Umbilical cord (tissue), 1 donor: ENCODE measurements at regions not wholly inside any gene's neighbourhood (a gene's known extent, or its start where the extent isn't known, plus 50 kb on each side); places are given as distances from the start of the nearest gene placed in this dataset.
A peak's percentile ranks its signal among the peaks of the same experiment; 100 is the strongest.

Experiments used
- DNase-seq: peaks from one replicate; pipeline ENCODE4 v3.0.0-alpha.2; 2015; ENCODE audit warnings: low spot score

DNA sequence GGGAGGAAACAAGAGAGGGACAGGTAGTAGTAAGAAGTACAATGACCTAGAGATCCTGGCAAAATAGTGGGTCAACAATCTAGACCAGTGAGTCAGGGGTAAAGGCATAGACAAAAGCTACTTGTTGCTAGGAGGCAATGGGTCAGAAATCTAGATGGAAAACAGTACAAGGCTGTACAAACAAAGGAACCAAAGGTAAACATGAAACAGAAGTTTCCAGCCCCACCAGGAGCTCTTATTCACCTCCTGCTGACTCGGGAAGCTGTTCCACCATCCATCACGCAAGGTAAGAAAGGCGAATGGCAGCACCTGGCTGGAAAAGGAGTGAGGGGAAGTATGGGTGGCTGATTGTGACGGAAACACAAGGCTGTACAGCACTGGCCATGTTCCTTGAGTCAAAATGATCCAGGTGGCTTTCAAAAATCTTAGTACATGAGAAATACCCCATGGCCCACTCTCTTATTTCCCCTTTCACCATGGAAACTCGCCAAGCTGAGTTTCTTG lies 70.5 kb upstream of the RAI14 start:
- DNase-seq: no peak

DNA sequence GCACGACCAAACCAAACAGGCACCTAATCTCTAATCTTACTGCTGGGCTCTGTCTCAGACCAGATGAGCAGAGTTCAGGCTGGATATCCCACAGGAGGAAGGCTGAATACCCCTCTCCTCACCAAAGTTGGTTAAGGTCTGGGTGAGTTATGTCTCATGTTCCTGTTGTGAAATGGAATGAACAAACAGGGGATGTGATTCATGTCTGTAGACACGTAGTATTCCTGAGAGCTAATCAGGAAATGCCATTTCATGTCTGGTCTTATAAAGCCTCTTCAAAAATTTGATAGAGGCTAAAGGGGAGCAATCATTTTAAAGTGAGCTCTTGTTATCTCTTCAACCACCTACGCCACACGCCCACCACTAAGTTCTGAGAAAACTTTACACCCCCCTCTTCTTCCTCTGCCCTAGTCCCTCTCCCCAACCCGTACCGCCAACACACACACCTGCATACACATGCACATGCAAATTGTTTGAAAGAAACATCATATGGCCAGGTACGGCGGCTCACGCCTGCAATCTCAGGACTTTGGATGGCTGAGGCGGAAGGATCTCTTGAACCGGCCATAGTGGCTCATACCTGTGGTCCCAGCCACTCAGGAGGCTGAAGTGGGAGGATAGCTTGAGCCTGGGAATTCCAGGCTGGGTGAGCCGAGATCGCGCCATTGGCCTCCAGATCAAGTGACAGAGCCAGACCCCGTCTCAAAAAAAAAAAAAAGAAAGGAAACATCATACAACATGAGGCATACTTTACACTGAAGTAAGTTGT lies 69.8 kb upstream of the RAI14 start:
- DNase-seq: no peak

DNA sequence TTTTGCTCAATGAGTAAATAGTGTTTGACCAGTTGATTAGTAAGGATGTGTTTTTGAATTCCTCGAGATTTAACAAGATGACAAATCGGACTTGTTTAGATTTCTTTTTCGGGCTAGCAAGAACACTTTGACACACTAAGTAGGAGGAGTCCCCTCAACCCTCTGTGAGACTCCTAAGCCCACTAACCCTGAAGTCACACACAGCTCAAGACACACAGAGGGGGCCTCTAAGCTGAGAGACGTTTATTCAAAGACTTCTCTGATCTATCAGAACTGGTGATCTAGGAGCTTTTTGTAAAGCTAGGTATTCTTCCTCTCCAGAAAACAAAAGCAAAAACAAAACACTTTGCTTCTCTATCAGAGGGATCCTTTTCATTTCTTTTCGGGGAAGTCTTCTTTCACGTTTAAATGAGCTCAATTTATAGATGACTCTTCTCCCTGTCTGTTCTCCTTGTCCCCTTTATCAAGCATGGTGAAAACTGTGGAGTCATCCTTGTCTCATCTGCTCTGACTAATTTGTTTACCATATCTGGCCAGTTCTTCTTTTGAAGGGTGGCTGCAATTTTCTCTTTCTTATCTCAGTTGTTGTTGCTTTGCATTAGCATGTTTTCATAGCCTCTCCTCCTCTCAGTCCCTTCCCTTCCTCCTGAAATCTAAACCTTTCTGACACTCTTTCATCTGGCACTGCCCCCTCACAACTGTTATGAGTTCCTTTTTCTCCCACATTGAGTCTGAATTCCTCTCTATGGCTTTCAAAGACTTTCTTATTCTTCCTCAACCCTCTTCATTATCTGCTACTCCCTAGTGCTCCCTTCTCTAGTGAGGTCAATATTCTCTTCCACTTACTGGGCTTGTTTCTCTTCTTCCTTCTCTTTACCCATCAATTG lies 68.5 kb upstream of the RAI14 start:
- DNase-seq: no peak

DNA sequence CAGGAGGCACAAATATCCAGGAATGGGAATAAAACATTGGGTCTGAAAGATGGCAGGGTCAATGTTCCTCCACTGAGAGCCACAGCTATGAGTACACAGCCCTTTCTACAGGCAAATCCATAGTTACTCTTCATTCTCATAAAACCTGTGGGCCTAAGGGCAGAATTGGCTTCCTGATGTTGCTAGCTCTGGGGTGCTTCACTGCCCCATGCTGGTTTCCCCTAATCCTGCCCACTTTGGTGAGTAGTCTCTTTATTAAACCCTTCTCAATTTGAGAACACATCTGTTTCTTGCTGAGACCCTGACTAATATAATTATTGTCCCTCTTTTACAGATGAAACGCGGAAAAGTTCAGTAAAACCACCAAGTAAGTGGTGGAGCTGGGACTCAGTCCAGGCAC lies 66.3 kb upstream of the RAI14 start:
- DNase-seq: no peak

DNA sequence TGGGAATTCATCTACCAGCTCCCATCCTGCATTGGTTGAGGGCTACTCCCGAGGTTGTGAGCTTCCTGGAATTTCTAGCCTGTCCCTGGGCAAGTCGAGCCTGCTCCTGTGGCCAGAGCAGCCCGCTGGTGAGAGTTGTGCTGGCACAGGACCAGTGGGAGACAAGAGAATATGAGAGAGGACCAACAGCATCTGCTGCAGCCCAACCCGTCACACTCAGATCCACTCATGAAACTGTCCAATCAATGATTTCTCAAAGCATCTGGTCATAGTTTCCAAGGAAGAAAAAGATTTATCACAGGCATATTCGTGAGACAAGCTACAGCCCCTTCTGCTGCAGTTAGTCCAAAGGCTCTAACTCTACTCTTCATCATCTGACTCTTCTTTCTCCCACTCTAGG lies 64.4 kb upstream of the RAI14 start:
- DNase-seq: no peak

DNA sequence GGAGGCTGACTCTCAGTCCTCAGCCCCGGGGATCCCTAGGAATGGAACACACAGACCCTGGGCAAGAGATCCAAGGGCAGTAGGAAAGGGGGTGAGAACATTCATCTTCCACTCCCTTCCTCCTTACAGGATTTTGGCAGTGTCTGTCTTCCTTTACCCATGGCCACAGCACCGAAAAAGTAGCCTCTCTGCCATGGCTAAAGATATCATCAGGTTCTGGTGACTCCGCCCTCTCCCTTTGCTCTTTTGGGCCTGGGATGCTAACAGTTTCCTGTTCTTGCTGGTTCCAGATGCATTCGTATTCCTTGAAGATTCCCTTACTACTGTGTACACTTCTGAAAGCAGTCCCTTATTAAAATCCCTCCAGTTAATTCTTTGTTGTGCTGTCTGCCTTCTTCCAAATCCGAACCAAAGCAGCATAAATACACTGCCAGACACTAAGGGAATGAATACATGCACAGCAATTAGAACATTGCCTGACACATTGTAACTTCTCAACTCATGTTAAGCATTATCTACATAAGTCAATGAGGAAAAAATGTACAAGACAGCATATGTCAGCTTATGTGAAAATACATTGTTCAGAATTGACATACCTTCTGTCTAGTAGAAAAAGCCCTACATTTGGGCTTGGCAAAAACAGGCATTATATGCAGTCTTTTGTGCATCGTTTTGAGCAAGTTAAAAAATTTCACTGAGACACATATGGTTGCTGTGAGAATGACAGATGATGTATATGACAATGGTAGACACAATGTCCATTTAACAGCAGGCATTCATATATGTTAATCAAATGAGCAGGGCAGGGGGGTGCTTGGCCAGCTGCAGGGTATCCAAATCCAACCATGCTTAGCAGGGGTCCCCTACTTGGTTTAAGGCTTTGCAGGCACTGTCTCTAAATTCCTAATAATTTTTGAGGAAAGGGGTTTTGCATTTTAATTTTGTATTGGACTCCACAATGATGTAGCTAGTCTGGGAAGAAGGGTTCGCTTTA lies 58.8 kb upstream of the RAI14 start:
- peak; percentile 64 for DNase-seq

DNA sequence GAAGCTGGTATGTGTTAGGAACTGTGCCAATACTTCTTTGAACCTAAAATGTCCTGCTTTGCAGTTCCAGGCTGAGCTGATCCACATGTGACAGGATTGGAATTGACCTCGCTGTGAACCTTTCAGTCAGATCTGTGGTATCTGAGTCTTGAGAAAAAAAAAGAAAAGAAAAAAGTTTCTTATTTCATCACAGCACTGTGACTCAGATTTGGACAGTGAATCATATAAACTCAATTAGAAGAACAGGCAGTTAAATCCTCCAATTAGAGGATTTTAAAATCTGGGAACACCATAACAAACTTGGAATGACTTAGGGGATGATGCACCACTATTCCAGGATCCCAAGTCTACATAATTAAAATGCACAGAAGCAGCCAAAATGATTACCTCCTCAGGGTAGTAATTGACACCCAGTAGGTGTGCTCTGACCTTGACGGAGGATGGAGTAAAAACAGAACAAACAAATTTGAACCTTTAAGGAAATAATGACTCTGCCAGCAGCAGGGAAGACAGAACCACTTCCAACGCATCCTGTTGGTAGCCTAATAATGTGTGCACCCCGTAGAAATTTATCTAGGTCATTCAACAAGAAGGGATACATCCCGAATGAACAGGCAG lies 57.8 kb upstream of the RAI14 start:
- peak; percentile 93 for DNase-seq

DNA sequence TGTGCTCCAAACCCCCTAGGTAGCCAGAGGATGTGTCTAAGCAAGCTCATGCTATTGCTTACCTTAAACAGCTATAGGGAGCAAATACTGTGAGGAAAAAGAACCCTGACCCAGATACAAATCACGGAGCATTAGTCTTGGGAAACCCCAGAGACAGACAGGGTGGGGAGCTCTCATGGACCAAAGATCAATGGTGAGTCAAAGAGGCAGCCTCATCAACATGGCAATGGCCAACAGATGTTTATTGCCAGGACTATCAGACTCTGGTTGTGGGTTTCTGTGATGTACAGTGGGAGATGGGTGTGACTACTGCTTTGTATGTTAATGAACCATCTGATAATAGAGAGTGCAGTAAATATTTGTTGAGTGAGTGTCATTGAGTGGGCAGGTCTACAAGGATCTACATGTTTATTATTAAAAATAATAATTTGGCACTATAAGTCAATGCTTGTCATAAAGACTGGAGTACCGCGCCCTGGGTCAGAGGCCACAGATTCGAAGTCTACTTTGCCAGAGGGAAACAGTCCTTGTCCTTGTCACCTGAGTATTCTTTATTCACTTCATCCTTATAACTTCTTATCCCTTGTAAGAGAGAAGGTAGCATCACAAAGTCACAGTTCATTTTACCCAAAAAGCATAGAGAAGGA lies 56.5 kb upstream of the RAI14 start:
- no peak for DNase-seq

DNA sequence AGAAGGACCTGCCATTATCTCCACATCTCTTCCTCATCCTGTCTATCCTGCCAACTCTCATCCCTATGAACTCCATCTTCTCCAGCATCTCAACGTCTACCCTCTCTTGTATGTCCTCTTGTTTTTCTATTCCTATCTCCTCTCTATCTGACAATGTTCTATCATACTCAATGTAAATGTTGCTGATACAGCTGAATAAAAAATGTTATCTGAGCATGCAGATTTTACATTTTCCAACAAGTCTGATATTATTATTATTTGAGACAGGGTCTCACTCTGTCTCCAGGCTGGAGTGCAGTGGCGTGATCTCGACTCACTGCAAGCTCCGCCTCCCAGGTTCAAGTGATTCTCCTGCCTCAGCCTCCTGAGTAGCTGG lies 56.0 kb upstream of the RAI14 start:
- no peak for DNase-seq

DNA sequence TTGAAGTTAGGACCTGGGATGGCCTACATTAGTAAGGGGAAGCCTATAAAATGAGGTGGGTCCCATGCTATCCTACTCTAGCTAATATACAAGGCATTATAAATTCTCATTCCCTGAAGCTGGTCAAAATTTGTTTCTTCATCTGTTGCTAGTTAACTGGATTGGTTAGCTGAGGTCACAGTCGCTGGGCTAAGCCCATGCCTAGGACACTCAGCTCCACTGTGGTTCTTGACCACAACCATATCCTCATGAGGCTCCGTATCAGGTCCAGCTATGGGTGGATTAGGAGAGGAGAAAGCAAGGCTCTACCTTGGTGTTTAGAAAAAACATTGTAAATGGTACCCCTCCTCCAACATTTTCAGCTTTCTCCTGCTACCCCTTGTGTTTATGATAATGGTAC lies 52.8 kb upstream of the RAI14 start:
- no peak for DNase-seq

DNA sequence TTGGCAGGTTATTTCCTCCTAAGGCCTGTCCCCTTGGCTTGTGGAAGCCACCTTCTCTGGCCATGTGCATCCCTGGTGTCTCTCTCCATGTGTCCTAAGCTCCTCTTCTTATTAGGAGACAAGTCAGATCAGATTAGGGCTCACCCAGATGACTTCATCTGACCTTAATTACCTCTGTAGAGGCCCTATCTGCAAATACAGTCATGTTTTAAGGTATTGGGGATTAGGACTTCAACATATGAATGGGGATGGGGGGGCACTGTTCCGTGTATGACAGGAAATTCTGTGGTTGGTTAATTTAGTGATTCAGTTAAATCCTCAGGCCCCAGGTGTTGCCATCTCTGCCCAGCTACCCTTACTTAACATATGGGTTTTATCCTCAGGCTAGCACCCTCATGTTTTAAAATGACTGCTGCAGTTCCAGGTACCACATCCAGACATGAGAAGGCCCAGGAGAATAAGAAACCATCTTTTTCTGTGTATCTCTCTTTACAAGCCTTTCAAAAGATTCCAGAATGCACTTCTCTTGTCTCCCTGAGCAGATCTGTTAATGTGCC lies 51.9 kb upstream of the RAI14 start:
- DNase-seq: no peak

DNA sequence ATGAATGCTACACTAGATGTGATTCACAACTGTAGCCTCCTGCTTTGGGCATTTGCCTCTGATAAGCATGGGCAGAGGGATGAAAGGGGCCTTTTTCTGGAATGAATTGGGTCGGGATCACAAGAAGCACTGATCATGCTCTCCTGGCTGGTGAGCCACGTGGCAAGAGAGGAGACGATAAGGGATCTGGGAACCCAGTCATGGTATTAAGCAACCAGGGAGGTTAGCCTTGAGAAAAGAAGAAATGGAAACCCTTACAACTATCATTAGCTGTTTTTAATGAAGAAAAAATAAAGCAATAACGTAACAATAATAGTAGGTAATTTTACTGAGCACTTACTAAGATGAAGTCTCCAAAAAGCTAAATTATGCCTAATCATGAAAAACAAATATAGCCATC lies 50.0 kb upstream of the RAI14 start:
- no peak for DNase-seq
